HG02973 (cell line): ENCODE measurements at regions not wholly inside any gene's neighbourhood (a gene's known extent, or its start where the extent isn't known, plus 50 kb on each side); places are given as distances from the start of the nearest gene placed in this dataset.

ENCODE experiments used
- ATAC-seq: cut with Tn5 transposase; IDR thresholded peaks from one replicate; pipeline ENCODE4 v1.9.1; 2021; ENCODE audit warnings: moderate library complexity; ENCODE audit not compliant: unreplicated experiment

DNA sequence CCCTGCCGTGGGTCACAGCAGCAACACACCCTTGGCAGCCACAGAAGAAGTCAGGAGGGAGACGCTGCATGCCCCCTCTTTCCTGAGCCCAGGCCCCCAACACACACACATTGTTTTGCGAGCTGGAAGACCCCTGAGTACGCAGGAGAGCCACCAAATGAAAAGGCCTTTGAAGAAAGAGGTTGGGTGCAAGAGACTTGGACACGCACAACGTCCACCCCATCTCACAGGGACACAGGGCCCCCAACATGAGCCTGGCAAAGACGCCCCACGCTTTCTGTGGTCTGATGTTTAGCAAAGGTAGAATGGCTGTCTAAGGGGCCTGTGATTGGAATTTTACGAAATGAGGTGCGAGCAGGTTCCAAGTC lies 185.0 kb downstream of the TTLL2 start:
- no peak for ATAC-seq

GRCh38 chr6:167510648-167511047 lies 185.8 kb downstream of the TTLL2 start:
- no peak for ATAC-seq

- no peak for ATAC-seq
These were observed 187.9 kb downstream of the TTLL2 start for GRCh38 chr6:167512696-167513375.

DNA sequence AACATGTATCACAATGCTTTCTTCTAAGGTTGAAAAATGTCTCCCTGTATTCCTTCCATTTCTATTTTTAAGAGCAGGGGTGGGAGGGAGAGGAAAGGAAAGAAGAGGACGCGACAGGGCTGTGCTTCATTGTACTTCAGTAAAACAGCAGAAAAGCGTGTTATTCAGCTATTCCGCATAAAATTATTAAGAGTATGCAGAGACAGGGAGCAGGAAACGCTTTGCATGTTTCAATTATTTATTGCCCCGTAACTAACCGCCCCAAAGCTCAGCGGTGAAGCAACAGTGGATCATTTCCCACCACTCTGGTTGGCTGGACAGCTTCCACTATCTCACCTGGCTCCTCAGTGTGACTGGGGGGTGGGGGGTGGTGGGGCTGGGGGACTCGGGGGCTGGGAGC lies 188.9 kb downstream of the TTLL2 start:
- no peak for ATAC-seq

- no peak for ATAC-seq
These were observed 189.6 kb downstream of the TTLL2 start for GRCh38 chr6:167514524-167514923.

GRCh38 chr6:167515873-167516507 lies 191.1 kb downstream of the TTLL2 start:
- ATAC-seq = no peak

DNA sequence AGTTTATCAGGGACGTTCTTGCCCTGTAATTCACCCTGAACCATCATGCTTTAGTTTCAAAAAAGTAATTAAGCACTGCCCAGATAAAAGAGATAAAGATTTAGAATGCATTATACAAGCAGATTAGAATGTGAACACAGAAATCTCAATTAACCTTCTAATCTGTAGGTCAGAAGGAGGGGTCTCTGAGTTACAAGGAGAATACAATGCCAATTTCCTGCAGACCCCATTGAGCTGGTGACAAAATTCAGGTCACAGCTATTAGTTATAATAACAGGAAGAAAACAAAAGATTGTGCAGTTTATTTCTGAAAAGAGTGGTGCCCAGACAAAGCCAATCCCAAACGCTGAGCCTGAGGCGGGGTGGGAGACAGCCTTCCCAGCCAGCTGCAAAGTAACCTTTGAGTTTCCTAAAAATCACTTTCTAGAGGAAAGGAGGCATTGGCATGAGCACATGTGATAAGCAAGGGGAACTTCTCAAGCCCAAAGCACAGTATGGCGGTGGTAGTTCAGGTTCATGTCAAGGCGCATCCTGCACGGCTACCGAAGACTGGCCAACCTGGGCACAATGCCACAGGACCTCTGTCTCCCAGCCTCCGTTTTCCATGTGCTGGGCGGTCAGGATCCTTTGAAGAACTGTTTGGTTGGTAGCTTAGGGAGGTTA lies 192.5 kb downstream of the TTLL2 start:
- ATAC-seq = no peak

- no peak for ATAC-seq
These were observed 198.5 kb downstream of the TTLL2 start for GRCh38 chr6:167523426-167523825.

GRCh38 chr6:167524261-167525111 lies 199.6 kb downstream of the TTLL2 start:
- no peak for ATAC-seq

- ATAC-seq = no peak
These were observed 200.9 kb downstream of the TTLL2 start for GRCh38 chr6:167525774-167526173.

DNA sequence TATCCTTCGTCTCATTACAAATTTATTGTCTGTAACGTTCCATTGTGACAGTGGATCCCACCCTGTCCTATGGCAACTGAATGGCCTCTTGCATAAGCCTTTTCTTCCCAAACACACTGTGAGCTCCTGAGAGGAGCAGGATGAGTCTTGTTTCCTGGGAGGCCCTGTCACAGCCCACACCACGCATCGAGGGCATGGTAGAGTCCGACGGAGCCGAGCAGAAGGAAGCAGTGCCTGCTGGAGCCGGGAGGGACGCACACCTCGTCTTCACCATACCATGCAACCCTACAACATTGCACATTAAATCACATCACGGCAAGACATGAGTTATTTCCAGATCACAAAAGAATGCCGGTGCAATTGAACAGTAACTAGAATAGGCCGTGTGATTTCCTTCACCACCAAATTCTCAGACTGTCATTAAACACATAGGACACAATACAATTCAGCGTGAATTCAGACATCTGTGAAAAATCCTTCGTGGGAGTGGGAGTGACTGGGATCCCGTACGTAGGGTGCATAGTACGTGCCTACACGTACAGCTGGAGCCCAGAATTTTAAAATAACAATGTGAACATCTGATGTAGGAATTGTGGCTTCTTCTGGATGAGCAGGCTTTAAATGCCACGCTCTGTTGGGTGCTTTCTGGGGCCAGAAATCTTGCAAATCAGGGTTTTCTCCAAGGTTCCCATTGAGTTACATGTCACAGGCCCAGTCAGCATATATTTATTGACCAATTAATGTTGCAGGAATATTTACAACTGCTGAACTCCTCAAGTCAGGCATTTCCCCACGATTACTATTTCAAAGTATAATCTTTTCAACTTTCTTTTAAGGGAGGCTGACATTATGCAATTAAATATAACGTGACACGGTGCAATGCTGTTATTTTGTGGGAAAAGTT lies 201.8 kb downstream of the TTLL2 start:
- no peak for ATAC-seq

DNA sequence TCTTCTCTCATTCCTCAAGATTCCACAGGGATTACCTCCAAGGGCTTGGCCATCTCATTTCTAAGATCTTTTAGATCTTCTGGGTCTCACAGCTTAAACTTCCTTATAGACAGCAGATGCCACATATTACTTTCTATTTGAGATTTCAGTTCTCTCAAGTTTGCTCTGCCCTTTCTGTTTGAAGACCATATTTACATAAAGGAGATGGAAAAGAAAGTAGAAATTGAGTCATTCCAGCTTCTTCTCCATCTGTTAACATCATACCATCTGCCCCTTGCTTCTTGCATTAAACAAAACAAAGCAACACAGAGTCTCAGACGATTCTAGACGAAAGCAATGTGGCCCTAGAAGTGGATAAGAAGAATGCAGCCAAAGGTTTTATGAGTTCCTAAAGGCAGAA lies 203.4 kb downstream of the TTLL2 start:
- ATAC-seq = peak; percentile 53

- ATAC-seq = no peak
These were observed 204.1 kb downstream of the TTLL2 start for GRCh38 chr6:167528976-167529375.

GRCh38 chr6:167529444-167530335 lies 204.8 kb downstream of the TTLL2 start:
- no peak for ATAC-seq

GRCh38 chr6:167530951-167531350 lies 206.1 kb downstream of the TTLL2 start:
- no peak for ATAC-seq

DNA sequence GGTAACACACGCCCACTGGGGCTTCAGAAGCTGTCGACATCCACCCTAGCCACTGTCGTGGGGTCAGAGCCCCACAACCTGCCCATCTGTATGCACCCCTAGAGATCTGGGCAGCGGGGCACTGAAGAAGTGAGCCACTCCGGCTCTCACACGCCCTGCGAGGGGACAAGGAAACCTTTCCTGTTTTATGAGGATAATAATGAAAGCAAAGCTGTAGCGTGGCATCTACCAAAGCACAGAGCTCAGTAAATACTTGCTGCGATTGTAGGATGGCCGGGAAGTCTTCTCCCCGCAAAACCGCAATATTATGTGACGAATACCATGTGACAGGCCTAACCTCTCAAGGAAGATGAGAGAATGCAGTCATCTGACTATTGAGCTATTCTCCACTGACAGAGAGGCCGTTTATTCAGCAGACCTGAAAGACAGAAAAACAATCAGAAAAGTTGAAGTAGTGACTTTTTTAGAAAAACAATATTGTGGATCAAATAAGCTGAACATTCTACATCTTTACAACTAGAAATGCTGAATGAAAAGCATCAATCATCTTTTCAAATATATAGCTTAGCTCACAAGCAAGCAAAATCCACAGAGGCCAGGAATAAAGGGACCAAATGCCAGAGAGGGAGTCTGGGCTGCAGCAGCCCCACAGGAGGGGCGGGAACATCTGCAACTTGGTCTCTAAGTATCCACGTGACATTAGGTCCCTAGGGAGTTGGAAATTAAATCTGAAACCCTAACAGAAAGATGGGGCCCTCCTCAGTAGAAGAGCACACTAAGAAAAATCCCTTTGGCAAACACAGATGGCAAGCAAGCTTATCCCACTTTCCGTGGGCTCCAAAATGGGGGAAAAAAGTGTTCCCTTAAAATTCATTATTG lies 207.8 kb downstream of the TTLL2 start:
- ATAC-seq = no peak

GRCh38 chr6:167533851-167534250 lies 209.0 kb downstream of the TTLL2 start:
- no peak for ATAC-seq

GRCh38 chr6:167537816-167538215 lies 212.9 kb downstream of the TTLL2 start:
- ATAC-seq = no peak
